SK-N-MC (cell line): ENCODE measurements at regions not wholly inside any gene's neighbourhood (a gene's known extent, or its start where the extent isn't known, plus 50 kb on each side); places are given as distances from the start of the nearest gene placed in this dataset.

Experiments
- EZH2 ChIP-seq: fragments of 200-600 bp; sonication (generic); IDR thresholded peaks from one replicate; pipeline ENCODE4 v1.6.1; 2017; ENCODE audit warnings: antibody characterized with exemption
- POLR2AphosphoS5 ChIP-seq: IDR thresholded peaks from 2 replicates; pipeline ENCODE4 v1.6.1; 2012; ENCODE audit warnings: mild to moderate bottlenecking, low read depth, low read length, borderline replicate concordance

GRCh38 chr1:178603926-178604325 is 91.0 kb downstream of the TEX35 start:
- TF ChIP-seq POLR2AphosphoS5 (no peak), EZH2 (no peak)
